ENCODE measurements at regions not wholly inside any gene's neighbourhood (a gene's known extent, or its start where the extent isn't known, plus 50 kb on each side); places are given as distances from the start of the nearest gene placed in this dataset.

DNA sequence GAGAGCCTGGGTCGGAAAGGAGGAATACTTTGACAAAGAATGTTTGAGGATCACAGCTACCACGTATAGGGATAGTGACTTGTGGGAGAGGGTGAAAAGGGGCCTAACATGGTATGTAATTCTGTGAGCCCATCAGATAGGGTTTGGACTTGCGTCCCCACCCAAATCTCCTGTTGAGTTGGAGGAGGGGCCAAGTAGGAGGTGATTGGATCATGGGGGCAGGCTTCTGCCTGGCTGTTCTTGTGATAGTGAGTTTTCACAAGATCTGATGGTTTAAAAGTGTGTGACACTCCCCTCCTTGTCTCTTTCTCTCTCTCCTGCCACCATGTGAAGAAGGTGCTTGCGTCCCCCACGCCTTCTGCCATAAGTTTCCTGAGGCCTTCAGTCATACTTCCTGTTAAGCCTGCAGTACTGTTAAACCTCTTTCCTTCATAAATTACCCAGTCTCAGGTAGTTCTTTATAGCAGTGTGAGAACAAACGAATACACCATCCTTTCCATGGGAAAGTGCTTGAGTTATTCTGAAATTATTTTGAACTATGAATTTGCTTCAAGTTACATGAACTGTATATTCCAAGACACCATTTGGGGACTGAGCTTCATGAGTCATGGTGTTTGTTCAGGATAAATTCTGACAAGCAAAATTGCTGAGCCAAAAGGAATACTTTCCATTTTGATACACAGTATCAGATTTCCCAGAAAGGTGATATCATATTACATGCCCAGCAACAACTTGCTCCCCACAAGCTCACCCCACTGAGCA is 68.8 kb upstream of the SSBP2 start:
- BruUV-seq (replicated peaks): no TSS peak
- intact Hi-C loops (cut with micrococcal nuclease; ENCODE audit: unreplicated experiment) (no loop called here), in situ Hi-C loops (cut with HindIII; ENCODE audit: extremely low pct_ligation_motif_present, low pct_unique_long_range_greater_than_20kb) (no loop called here)
- ATAC-seq: no peak
- Histone ChIP-seq H3K9me3 (ENCODE audit: low read length) (no peaks in the 10 kb centered on the region), H2AFZ (ENCODE audit: low read length) (no peak overlapping the region), H4K20me1 (ENCODE audit: insufficient read depth, low read length) (no peaks in the 10 kb centered on the region), H3K4me1 (ENCODE audit: insufficient read depth, low read length) (no peaks in the 10 kb centered on the region), H3K9ac (ENCODE audit: insufficient read depth, low read depth, low read length) (no peak overlapping the region), H3K27ac (ENCODE audit: extremely low read length, insufficient read depth, low read length) (no peak overlapping the region), H3K4me3 (replicated peaks in 1 of 3; ENCODE audit: insufficient read depth in 1 of 3, low read depth in 2 of 3, low read length in 3 of 3) (no peak overlapping the region), H3K79me2 (ENCODE audit: insufficient read depth, low read length) (no peaks in the 10 kb centered on the region), H3K27me3 (ENCODE audit: control insufficient read depth in 1 of 2, insufficient read depth in 2 of 2, low read length in 2 of 2) (no peaks in the 10 kb centered on the region; a peak in 1 of 5 replicates), H3K36me3 (replicated peaks in 1 of 2; ENCODE audit: control insufficient read depth in 1 of 2, insufficient read depth in 2 of 2, low read length in 2 of 2) (no peaks in the 10 kb centered on the region), H3K4me2 (ENCODE audit: low read depth, low read length) (no peak overlapping the region)
- TF ChIP-seq ZBTB3 (CRISPR knock-in tag; IDR thresholded peaks at IDR 0.05; ENCODE audit: borderline replicate concordance, low read depth) (no peak), ADNP (CRISPR knock-in tag; IDR thresholded peaks at IDR 0.05) (no peak), MIER2 (CRISPR knock-in tag; IDR thresholded peaks at IDR 0.05) (no peak), KDM2A (CRISPR knock-in tag; IDR thresholded peaks at IDR 0.05; ENCODE audit: borderline replicate concordance, low read depth) (no peak), SUZ12 (IDR thresholded peaks at IDR 0.05; ENCODE audit: low read depth, low read length) (no peak), PITX1 (CRISPR knock-in tag; IDR thresholded peaks at IDR 0.05) (no peak), KMT2A (CRISPR knock-in tag; IDR thresholded peaks at IDR 0.05) (no peak)
- TF ChIP-seq, protein P1, sequence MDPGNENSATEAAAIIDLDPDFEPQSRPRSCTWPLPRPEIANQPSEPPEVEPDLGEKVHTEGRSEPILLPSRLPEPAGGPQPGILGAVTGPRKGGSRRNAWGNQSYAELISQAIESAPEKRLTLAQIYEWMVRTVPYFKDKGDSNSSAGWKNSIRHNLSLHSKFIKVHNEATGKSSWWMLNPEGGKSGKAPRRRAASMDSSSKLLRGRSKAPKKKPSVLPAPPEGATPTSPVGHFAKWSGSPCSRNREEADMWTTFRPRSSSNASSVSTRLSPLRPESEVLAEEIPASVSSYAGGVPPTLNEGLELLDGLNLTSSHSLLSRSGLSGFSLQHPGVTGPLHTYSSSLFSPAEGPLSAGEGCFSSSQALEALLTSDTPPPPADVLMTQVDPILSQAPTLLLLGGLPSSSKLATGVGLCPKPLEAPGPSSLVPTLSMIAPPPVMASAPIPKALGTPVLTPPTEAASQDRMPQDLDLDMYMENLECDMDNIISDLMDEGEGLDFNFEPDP (CRISPR knock-in tag; conservative IDR thresholded peaks at IDR 0.05): no peak
- TF ChIP-seq, protein P2, sequence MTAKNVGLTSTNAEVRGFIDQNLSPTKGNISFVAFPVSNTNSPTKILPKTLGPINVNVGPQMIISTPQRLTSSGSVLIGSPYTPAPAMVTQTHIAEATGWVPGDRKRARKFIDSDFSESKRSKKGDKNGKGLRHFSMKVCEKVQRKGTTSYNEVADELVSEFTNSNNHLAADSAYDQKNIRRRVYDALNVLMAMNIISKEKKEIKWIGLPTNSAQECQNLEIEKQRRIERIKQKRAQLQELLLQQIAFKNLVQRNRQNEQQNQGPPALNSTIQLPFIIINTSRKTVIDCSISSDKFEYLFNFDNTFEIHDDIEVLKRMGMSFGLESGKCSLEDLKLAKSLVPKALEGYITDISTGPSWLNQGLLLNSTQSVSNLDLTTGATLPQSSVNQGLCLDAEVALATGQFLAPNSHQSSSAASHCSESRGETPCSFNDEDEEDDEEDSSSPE (CRISPR knock-in tag; IDR thresholded peaks at IDR 0.05): no peak
- CTCF ChIA-PET (ENCODE audit: low intra/inter-chr PET ratio, low total read pairs): no interaction called here
- no peak for FAIRE-seq
- POLR2A ChIA-PET: no interaction called here
- DNase-seq (ENCODE audit: low spot score): no peak
- WGBS (ENCODE audit: low lambda C conversion rate): 46% methylated on average over 6 of the region's 6 CpGs

Data from HepG2 (cell line).